SK-N-MC (cell line): ENCODE measurements at regions not wholly inside any gene's neighbourhood (a gene's known extent, or its start where the extent isn't known, plus 50 kb on each side); places are given as distances from the start of the nearest gene placed in this dataset.
"Not testable (repeated sequence)": the region's sequence is repeated elsewhere in the genome, so short reads cannot be mapped to it uniquely, and the experiment has no call there.

Experiments
- EZH2 ChIP-seq: fragments of 200-600 bp; sonication (generic); IDR thresholded peaks from one replicate; pipeline ENCODE4 v1.6.1; 2017; ENCODE audit warnings: antibody characterized with exemption
- FOXP2 ChIP-seq: optimal IDR thresholded peaks from 2 replicates; pipeline ENCODE3; 2011; ENCODE audit warnings: mild to moderate bottlenecking, moderate library complexity; ENCODE audit not compliant: insufficient read depth; ENCODE audit errors: extremely low read length, control extremely low read depth
- POLR2AphosphoS5 ChIP-seq: IDR thresholded peaks from 2 replicates; pipeline ENCODE4 v1.6.1; 2012; ENCODE audit warnings: mild to moderate bottlenecking, low read depth, low read length, borderline replicate concordance

- TF ChIP-seq EZH2, POLR2AphosphoS5, FOXP2: not testable (repeated sequence)
Measured at GRCh38 chr10:2315045-2315485, 577.7 kb upstream of the ADARB2 start.
